HepG2 (cell line): ENCODE measurements at regions not wholly inside any gene's neighbourhood (a gene's known extent, or its start where the extent isn't known, plus 50 kb on each side); places are given as distances from the start of the nearest gene placed in this dataset.

Source experiments
- ZFP91 ChIP-seq: sonication (generic); formaldehyde crosslinking; IDR thresholded peaks from 2 replicates; pipeline ENCODE4 v1.9.0; 2022; ENCODE audit warnings: missing genetic modification reagents, mild to moderate bottlenecking, borderline replicate concordance
- ZNF124 ChIP-seq: sonication (generic); formaldehyde crosslinking; IDR thresholded peaks from 2 replicates; pipeline ENCODE4 v1.4.0; 2020; ENCODE audit warnings: missing genetic modification reagents

- TF ChIP-seq ZNF124 (CRISPR knock-in tag) (no peak), ZFP91 (CRISPR knock-in tag) (no peak)
These were observed 139.7 kb upstream of the TFPI start for GRCh38 chr2:187693923-187694322.
